ENCODE measurements at regions not wholly inside any gene's neighbourhood (a gene's known extent, or its start where the extent isn't known, plus 50 kb on each side); places are given as distances from the start of the nearest gene placed in this dataset.

DNA sequence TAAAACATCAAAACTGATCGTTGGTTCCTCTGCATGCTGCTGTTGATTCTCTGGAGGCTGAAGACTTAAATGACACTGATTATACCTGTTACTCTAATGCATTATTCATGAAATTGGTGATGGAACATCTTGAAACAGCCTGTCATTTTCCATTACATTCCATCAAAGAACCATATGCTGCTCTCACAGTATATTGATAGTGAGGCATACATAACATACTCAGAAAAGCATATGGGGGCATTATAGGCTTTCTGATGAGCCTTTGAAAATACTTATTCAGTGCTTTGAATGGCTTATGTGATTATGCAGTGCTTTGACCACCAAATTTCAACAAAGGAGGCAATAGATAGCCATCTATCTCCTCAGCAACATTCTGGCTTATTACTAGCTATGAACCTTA is 392.1 kb downstream of the CDH19 start:
- Histone ChIP-seq H3K4me2 (ENCODE audit: insufficient read depth in 1 of 2, low read depth in 2 of 2, low read length in 2 of 2) (no peak overlapping the region), H4K8ac (ENCODE audit: extremely low read depth, insufficient read depth, low read length) (no peak overlapping the region), H3K14ac (ENCODE audit: insufficient read length) (no peak overlapping the region), H3K4ac (replicated peaks; ENCODE audit: insufficient read length, low read depth, low read length) (no peak overlapping the region), H3K79me1 (ENCODE audit: low read depth, low read length) (no peaks in the 10 kb centered on the region), H3K4me1 (replicated peaks in 1 of 4; ENCODE audit: control insufficient read depth in 3 of 4, insufficient read depth in 4 of 4, low read length in 3 of 4) (no peaks in the 10 kb centered on the region), H4K91ac (replicated peaks; ENCODE audit: insufficient read length, low read length) (no peak overlapping the region), H2AFZ (ENCODE audit: low read length) (no peak overlapping the region), H4K5ac (ENCODE audit: insufficient read length, low read depth, low read length) (no peak overlapping the region), H2BK12ac (ENCODE audit: low read depth, low read length) (no peak overlapping the region), H2AK5ac (ENCODE audit: low read depth, low read length) (no peak overlapping the region), H2BK15ac (ENCODE audit: low read length) (no peak overlapping the region), H3K18ac (ENCODE audit: extremely low read depth, low read length) (no peak overlapping the region), H3K56ac (replicated peaks; ENCODE audit: insufficient read length, low read depth, low read length) (no peak overlapping the region), H2BK5ac (ENCODE audit: low read depth, low read length) (no peak overlapping the region), H3K4me3 (ENCODE audit: extremely low read depth in 1 of 4, insufficient read depth in 2 of 4, low read depth in 3 of 4, low read length in 4 of 4) (no peak overlapping the region), H3K27me3 (replicated peaks in 1 of 4; ENCODE audit: control insufficient read depth in 3 of 4, extremely low read depth in 1 of 4, insufficient read depth in 3 of 4, low read length in 3 of 4) (no peaks in the 10 kb centered on the region), H3K23ac (ENCODE audit: insufficient read length) (no peak overlapping the region), H3K9me3 (ENCODE audit: insufficient read depth in 2 of 2, low read depth in 1 of 2, low read length in 1 of 2) (no peaks in the 10 kb centered on the region), H3K9ac (replicated peaks in 1 of 4; ENCODE audit: extremely low read depth in 1 of 4, low read depth in 3 of 4, low read length in 3 of 4) (no peak overlapping the region), H4K20me1 (replicated peaks in 1 of 2; ENCODE audit: control insufficient read depth in 1 of 2, insufficient read depth in 2 of 2, low read length in 2 of 2) (no peaks in the 10 kb centered on the region), H2BK120ac (replicated peaks; ENCODE audit: low read depth, low read length) (no peak overlapping the region), H3K23me2 (ENCODE audit: low read depth, low read length) (no peaks in the 10 kb centered on the region), H3K27ac (ENCODE audit: low read depth, low read length) (no peak overlapping the region), H3K79me2 (ENCODE audit: control insufficient read depth in 1 of 2, insufficient read depth in 2 of 2, low read length in 2 of 2) (no peaks in the 10 kb centered on the region), H3K36me3 (ENCODE audit: control insufficient read depth in 2 of 4, insufficient read depth in 4 of 4, low read length in 3 of 4) (no peaks in the 10 kb centered on the region), H2BK20ac (ENCODE audit: low read length) (no peak overlapping the region)
- CTCF ChIA-PET (ENCODE audit: partially characterized antibody), result interaction anchor here (0.9 kb wide), 1 partner anchor 110 kb away, joined by 3 read pairs; no protein-coding TSS in a partner anchor
- no peak for FAIRE-seq
- TF ChIP-seq CEBPB (IDR thresholded peaks at IDR 0.05; ENCODE audit: low read depth, low read length), result no peak
- no peak for TF ChIP-seq HDAC6 (IDR thresholded peaks at IDR 0.05; ENCODE audit: low read depth, low read length)
- no peak for TF ChIP-seq ASH2L (IDR thresholded peaks at IDR 0.05; ENCODE audit: low read length)
- TF ChIP-seq CBX5 (IDR thresholded peaks at IDR 0.05; ENCODE audit: low read depth, low read length), result no peak
- TF ChIP-seq MAX (IDR thresholded peaks at IDR 0.05), result no peak
- WGBS, 2 experiments (ENCODE audit: extremely low coverage in 1 of 2, insufficient coverage in 1 of 2, insufficient read length in 1 of 2, insufficient replicate concordance in 2 of 2, low coverage in 1 of 2, low lambda C conversion rate in 2 of 2, missing lambda C conversion rate in 1 of 2), result 96% methylated on average over 1 of the region's 1 CpG; no CpG with 5 or more reads in 1 of the 2 experiments
- DNase-seq (ENCODE audit: low read depth in 1 of 2, low spot score in 2 of 2), result no peak
- POLR2A ChIA-PET (ENCODE audit: partially characterized antibody), result no interaction called here
